GM18517 (cell line): ENCODE measurements at regions not wholly inside any gene's neighbourhood (a gene's known extent, or its start where the extent isn't known, plus 50 kb on each side); places are given as distances from the start of the nearest gene placed in this dataset.

Experiments used
- ATAC-seq: cut with Tn5 transposase; IDR thresholded peaks from one replicate; pipeline ENCODE4 v1.9.1; 2021; ENCODE audit warnings: mild to moderate bottlenecking, moderate library complexity; ENCODE audit not compliant: unreplicated experiment

DNA sequence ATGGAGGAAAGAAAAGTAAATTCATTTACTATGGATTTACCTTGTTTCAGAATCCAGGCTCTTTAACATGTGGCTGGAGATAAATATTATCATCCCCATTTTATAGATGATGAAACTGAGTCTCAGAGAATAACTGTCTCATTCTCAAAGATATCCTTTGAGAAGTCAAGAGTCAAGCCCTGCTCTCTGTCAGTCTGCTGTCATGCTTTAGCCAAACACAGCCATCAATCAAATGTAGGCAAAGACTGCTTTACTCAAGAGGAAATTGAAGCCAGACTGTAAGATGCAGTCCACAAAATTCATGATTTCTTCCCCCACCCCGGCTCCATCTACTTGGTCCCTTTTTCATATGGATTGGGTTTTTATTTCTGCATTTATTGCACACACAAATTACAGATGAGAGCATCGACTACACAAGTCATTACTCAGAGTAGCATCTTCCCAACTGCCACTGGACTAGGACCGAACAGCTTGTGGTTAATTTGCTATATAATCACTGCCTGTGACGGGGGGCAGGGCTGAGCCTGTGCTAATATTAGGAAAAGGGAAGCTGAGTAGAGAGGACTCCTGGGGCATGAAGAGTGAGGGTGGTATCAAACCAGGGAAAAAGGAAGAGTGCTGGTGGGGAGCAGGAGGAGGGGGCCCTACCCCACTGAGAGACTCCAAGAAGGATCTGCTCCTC lies 102.7 kb upstream of the TOP1 start:
- ATAC-seq: no peak

DNA sequence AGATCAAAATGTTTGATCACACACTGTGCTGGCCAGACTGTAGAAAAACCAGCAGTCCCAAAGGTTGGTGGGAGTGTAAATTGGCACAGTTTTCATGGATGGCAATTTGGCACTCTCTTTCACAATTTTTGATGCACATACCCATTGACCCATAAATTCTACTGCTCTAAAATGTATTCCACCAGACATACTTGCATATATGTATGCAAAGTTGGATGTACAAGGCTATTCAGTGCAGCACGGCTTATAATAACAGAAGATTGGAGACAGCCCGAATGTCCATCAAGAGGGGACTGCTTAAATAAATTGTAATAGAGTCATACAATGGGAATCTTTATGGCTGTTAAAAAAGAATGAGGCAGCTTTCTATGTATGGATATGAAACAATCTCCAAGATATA lies 101.7 kb upstream of the TOP1 start:
- ATAC-seq: no peak

DNA sequence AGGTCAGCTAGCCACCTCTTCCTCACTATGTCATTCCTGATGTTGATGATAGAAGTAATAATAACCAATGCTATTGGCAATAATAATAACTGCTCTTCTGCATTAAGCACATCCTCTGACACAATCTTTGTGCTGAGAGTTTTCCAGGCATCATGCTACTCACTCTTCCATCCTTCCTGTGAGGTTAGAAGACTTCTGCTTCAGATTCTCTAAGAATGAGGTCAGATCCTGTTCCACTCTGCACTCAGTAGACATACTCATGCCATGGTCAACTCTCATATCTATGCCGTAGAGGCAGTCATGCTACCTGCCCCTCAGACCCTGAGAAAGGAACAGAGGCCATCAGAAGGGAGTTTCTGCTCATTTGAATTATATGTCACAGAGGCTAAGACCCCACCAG lies 98.1 kb upstream of the TOP1 start:
- no peak for ATAC-seq

DNA sequence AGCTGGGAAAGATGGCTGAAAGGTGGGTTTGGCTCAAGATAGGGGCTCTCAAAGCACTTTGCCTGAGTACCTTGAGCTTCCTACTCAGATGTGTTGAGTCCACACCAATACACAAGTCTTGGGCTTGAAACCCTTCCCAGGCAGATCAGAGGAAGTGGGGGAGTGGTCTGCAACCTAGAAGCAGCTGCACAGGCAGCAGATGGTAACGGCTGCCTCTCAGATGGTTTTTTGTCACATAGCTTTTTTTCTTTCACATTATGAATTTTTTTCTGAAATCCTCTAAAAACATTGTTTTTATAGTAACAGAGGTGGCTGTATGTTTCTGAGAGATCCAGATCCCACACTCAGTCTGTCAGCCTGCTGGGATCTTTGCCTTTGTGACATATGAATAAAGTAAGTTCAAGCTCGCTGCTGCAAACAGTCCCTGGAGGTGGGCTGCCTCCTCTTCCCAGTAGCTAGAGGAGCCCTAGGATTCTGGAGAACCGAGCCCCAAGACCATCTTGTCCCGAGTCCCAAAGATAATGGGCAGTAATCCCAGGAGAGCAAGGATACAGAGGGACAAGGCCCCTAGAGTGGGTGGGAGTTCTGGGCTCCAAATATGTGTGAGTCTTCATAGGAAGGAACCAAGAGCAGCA lies 97.1 kb upstream of the TOP1 start:
- no peak for ATAC-seq

DNA sequence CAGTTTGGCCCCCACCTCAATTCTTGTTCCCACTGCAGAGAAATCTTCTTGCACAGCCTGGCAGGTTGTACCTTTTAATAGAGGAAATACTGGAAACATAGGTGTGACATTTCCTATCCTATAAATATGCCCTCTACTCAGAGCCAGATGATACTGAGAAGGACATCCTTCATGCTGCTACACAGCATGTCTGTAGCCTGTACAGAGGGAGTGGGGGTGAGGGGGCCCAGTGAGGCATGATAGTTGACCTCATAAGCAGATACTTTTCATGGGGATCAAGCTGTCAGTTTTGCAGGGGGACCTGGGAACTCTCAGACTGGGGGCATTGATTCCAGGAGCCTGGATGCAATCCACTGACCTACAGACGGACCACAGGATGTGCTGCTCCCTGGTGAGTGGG lies 96.2 kb upstream of the TOP1 start:
- no peak for ATAC-seq

DNA sequence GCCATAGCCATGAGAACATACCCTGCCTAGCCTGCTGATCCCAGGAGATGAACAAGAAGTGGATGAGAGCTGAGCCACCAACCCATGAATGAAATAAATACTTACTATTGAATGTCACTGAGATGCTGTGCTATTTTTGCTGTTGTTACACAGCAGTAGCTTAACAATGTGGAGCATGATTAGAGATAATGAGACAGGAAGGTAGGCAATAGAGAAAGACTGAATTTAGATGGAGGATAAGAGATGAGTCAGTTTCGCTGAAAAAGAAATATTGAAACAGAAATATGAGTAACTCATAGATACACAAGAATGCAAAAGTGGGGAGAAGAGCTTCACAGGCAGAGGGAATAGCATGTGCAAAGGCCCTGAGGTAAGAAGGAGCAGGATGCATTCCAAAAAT lies 94.9 kb upstream of the TOP1 start:
- ATAC-seq: no peak

DNA sequence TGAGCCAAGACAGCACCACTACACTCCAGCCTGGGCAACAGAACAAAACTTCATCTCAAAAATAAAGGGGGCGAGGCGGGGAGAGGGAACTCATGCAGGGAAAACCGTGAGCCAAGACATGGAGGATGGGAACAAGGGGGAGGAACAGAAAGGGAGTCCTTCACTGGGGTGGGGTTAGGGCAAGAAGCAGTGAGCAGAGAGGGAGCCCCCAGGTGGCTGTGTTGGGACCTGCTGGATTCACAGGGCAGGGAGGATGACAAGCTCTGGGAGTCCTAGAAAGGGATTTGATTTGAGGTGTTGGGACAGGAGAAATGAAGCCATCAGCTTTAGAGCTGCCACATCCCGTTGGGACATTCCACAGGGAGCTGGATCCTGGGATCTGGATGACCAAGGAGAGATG lies 90.6 kb upstream of the TOP1 start:
- no peak for ATAC-seq

DNA sequence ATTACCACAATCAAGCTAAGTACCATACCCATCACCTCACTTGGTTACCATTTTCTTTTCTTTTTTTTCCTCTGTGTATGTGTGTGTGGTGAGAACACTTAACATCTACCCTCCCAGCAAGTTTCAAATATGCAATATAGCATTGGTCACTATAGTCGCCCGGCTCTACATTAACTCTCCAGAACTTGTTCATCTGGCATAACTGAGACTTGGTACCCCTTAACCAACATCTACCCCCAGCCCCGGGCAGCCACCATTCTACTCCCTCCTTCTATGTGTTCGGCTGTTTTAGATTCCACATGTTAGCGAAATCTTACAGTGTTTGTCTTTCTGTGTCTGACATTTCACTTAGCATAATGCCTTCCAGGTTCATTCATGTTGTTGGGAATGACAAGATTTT lies 89.0 kb upstream of the TOP1 start:
- no peak for ATAC-seq

DNA sequence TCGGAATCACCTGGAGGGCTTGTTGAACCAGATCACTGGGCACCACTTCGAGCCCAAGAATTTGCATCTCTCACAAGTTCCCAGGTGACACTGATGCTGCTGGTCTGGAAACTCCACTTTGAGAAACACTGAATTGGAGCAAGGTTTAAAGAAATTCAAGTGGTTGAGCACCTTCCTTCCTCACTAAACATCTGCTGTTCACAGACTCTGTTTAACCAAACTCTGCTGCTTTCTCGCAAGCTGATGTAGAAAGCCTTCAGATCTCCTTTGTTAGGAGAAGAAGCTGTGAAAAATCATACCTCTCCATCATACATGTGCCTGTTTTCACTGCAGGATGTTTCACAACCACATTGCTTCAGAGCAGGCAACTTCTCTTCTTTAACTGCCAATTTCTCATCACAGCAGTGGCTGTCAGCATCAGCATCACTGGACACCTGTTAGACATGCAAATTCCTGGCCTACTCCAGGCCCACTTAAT lies 87.5 kb upstream of the TOP1 start:
- no peak for ATAC-seq

DNA sequence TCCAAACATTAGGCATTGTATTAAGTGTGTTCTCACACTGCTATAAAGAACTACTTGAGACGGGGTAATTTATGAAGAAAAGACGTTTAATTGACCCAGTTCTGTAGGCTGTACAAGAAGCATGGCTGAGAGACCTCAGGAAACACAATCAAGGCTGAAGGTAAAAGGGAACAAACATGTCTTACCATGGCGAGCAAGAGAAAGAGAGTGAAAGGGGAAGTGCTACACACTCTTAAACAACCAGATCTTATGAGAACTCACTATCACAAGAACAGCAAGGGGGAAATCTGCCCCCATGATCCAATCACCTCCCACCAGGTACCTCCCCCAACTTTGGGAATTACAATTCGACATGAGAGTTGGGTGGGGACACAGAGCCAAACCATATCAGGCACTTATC lies 86.6 kb upstream of the TOP1 start:
- no peak for ATAC-seq

DNA sequence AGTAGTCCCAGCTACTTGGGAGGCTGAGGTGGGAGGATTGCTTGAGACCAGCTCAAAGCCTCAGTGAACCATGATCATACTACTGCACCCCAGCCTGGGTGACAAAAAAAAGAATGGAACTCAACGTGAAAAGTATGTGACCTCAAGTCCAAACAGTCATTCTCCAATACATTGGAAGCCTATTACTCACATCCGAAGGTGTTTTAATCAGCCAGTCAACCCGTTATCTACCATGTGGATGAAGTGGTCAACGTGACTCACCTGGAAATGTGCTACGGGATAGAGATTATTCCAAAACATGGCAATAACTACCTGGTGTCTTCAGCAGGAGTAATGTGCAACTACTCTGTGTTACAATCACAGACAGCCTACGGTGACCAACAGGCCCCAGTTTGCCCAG lies 85.8 kb upstream of the TOP1 start:
- ATAC-seq: no peak

DNA sequence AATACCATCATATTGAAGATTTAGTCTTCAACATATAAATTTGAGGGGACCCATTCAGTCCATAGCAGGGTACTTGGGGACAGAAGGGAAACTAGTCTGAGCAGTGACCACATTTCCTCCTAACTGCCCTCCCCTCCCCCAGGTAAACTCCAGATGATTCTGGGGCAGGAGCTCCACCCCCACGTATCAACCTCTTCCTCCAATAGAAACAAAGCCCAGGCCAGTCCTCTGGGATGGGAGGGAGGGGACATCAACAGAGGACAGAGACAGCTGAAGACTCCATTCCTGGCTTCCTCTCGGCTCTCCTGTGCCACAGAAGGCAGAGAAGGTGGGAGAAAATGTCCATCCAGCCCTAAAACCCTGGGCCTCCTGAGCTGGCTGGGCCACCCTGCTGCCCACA lies 85.0 kb upstream of the TOP1 start:
- no peak for ATAC-seq

DNA sequence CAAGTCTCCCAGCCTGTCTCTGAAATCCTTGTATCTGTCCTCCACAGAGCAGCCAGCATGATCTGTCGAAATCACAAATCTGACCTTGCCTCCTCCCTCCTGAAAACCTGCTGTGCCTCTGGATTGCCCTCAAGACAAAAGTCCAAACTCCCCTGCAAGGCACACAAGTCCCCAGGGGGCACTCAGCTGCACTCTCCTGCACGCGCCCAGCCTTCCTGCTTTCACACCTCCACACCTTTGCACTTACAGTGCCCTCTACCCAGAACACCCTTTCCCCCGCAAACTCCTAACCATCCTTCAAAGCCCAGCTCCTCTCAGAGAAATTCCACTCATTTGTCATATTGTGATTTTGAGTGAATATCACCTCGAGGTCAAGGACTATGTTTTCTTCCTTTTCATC lies 83.4 kb upstream of the TOP1 start:
- no peak for ATAC-seq

DNA sequence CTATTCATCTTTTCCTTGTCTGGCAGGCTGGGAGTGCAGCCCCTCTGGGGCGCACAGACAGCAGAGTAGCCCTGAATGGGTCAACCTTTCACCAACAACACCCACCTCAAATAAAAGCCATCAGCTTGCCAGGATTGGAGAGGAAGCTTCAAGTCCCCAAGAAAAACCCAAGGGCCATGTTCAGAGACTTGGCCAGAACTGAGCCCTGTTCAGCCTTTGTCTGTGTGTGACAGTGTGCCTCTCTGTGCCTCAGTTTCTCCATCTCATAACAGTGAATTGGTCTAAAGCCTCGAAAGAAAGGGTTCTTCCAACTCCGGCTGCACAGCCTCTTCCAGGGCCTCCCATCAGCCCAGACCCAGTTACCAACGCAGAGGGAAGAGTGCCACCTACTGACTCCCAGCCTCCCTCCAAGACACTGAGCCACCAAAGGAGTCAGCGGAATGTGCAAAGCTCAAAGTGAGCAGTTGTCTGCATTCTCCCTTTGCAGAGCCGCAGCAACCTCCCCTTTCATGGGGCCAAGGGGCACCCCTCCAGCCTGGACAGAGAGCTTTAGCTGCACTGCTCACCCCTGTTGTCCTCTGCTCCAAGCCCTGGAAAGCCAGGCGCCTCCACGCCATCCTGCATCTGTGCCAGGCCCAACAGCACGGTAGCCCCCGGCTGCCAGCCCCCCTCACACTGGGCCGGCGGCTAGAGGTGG lies 82.7 kb upstream of the TOP1 start:
- no peak for ATAC-seq

DNA sequence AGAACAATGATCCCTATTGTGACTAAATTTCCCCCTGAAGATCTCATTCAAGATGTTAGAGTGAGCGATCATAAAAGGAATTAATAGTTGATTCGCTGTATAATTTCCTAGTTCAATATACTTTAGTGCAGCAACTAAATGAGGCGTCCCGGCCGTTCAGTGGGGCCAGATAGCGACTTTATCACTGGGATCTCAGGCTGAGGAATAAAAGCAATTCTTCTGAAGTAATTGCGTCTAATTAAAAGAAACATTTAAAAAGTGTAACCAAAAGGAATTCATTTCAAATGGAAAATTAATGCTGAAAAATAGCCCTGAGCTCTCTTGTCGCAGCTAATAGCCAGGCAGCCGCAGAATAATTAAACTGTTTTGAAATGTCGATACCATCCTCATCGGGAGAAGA lies 82.2 kb upstream of the TOP1 start:
- ATAC-seq: no peak

DNA sequence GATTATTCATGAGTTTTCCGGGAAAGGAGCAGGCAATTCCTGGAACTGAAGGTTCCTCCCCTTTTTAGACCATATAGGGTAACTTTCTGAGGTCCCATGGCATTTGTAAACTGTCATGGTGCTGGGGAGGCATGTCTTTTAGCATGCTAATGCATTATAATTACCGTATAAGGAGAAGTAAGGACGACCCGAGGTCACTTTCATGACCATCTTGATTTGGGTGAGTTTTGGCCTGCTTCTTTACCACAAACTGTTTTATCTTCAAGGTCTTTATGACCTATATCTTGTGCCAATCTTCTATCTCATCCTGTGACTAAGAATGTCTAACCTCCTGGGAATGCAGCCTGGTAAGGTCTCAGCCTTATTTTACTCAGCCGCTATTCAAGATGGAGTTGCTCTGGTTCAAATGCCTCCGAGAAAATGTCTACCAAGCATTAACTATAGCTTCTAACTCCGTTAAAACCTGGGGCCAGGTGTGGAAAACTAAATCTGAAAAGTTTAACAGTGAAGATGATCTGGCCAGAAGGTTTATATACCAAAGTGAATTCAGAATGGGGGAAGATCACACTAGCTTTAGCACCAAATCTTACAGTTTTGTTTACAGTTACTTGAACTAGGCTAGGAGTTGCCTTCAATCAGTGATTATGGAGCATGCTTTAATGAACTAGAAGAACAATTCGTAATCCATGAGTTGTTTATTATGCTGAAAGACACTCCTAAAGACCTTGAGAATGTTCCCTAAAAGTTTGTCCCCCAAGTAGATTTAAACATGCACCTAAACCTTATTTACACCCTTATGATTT lies 80.0 kb upstream of the TOP1 start:
- no peak for ATAC-seq

DNA sequence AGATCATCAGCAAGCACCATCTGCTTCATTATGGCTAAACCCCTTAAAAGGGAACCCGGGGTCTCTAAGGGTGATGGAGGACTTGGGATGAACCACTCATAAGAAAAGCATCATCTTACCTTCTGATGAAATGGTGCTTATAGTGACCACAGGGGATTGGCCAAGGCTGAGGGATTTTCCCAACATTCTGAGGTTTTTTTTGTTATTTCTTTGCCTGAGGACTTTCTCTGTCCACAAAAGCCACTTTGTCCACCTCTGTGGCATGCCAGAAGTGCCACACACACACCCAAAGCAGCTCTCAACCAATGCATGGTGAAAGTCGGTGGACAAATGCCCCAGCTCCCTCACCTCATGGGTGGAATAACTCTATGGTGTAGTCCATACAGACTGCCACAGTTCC lies 79.3 kb upstream of the TOP1 start:
- no peak for ATAC-seq

DNA sequence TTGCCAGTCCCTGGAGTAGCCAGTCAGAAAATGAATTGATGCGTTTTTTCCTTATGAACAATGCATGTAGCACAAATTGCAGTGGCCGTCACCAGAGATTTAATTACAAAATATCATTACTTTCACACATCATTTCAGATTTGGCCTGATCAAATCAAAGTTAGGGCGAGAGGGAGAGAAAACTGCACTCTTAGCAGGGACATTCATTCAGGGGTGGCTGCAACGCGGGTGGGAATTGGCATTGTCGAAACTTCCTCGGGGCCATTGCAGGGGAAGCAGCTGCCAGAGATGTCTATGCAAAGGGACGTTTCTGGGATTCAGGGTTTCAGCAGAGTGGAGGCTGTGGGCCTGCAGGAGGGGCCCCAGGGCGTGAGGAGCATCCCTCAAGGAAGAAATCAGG lies 76.5 kb upstream of the TOP1 start:
- ATAC-seq: no peak

DNA sequence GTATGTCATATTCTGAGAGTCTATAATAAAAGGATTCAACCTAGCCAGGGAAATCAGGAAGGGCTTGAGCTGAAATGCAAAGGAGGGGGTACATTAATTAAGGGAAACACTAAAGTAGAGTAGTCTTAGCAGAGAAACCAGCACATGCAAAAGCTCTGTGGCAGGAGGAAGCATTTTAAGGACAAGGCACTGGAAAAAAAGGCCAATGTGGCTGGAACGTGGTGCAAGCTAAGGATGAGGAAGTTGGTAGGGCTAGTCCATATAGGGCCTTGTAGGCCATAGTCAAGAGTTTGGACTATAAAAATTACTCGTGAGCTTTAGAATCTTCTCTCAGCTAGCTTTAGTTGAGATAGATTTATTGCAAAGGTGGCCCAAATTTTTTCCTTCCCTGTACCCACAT lies 75.2 kb upstream of the TOP1 start:
- no peak for ATAC-seq

DNA sequence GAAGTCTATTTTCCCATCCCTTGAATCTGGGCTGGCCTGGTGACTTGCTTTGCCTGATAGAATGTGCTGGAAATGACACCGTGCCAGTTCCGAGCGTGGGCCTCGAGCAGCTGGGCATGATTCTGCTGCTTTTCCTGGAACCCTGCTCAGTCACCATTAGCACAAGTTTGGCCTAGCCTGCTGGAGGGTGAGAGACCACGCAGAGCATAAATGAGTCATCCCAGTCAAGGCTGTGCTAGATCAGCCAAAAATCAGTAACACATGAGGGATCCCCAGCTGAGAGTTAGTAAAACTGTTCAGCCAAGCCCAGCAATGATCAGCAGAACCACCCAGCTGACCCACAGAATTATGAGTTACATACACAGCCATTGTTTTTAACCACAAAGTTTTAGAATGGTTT lies 74.8 kb upstream of the TOP1 start:
- no peak for ATAC-seq

DNA sequence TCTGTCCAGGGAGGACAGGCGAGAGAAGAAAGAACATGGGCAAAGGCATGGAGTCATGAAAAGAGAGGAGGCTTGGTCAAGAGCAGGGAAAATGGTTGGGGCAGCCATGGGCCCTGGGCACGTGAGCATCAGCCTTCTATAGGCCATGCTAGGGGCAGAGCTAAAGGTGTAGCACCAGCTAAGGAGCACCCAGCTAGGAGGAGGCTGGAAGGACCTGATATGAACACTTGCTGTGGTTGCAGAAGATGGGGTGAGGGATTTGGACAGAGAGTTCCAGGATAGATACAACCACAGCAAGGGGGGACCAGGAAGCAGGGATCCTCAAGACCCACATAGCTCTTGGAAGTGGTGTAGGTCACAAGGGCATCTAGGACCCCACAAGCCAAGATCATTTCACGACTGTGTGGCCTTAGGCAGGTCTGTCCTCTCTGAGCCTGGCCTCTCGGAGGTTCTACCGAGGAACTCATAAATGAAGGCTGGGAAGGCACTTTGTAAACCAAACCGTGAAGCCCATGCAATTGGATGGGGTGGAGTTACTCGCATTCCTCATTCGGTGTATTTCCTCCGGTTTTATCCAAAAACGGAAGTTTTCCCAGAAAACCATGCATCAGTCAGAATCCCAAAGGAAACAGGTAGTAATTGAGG lies 74.0 kb upstream of the TOP1 start:
- no peak for ATAC-seq
